Epithelial cell of esophagus (primary cell): ENCODE measurements at regions not wholly inside any gene's neighbourhood (a gene's known extent, or its start where the extent isn't known, plus 50 kb on each side); places are given as distances from the start of the nearest gene placed in this dataset.

ENCODE experiments used
- DNase-seq: peaks from one replicate; pipeline ENCODE4 v3.0.0; 2010; ENCODE audit warnings: low read depth
- H3K4me3 ChIP-seq: 2 replicates; pipeline ENCODE4 v1.5.1; 2011; ENCODE audit warnings: mild to moderate bottlenecking, low read length, control low read depth
- CTCF ChIP-seq: IDR thresholded peaks from 2 replicates; pipeline ENCODE4 v1.5.1; 2011; ENCODE audit warnings: low read depth, mild to moderate bottlenecking, low read length, control low read depth, inconsistent platforms; ENCODE audit not compliant: insufficient read depth; ENCODE audit errors: missing control alignments

- H3K4me3 ChIP-seq, result no peak overlapping the region
- TF ChIP-seq CTCF, result no peak
- peak; percentile 59 for DNase-seq
Measured at GRCh38 chr18:67805261-67805660, 288.7 kb upstream of the DSEL start.

GRCh38 chr18:67794521-67794920, 278.0 kb upstream of the DSEL start:
- no peak for DNase-seq
- no peak overlapping the region for H3K4me3 ChIP-seq
- TF ChIP-seq CTCF, result no peak

GRCh38 chr18:67790527-67790926, 274.0 kb upstream of the DSEL start:
- H3K4me3 ChIP-seq, result no peak overlapping the region
- no peak for DNase-seq
- TF ChIP-seq CTCF, result no peak

GRCh38 chr18:67789165-67789545, 272.6 kb upstream of the DSEL start:
- no peak for TF ChIP-seq CTCF
- no peak for DNase-seq
- no peak overlapping the region for H3K4me3 ChIP-seq

GRCh38 chr18:67788310-67789164, 272.0 kb upstream of the DSEL start:
- no peak overlapping the region for H3K4me3 ChIP-seq
- no peak for TF ChIP-seq CTCF
- no peak for DNase-seq

GRCh38 chr18:67783196-67783946, 266.9 kb upstream of the DSEL start:
- peak; percentile 88 for DNase-seq
- TF ChIP-seq CTCF, result no peak
- no peak overlapping the region for H3K4me3 ChIP-seq

GRCh38 chr18:67778016-67778415, 261.5 kb upstream of the DSEL start:
- no peak for DNase-seq
- H3K4me3 ChIP-seq, result no peak overlapping the region
- no peak for TF ChIP-seq CTCF
